Fibroblast of lung (primary cell): ENCODE measurements at regions not wholly inside any gene's neighbourhood (a gene's known extent, or its start where the extent isn't known, plus 50 kb on each side); places are given as distances from the start of the nearest gene placed in this dataset.

ENCODE experiments used
- DNase-seq, 2 donors: peaks; one replicate each; pipeline versions ENCODE4 v3.0.0 to v3.0.0-alpha.2; 2010; ENCODE audit warnings: low read depth in 2 of 2
- H2AFZ ChIP-seq: 2 replicates; pipeline ENCODE4 v1.5.1; 2012; ENCODE audit warnings: low read length, control low read depth, inconsistent platforms
- H3K27ac ChIP-seq: 2 replicates; pipeline ENCODE4 v1.5.1; 2011; ENCODE audit warnings: low read length, control low read depth; ENCODE audit not compliant: insufficient read depth
- H3K27me3 ChIP-seq: 2 replicates; pipeline ENCODE4 v1.5.1; 2011; ENCODE audit warnings: mild to moderate bottlenecking, low read length; ENCODE audit not compliant: control insufficient read depth, insufficient read depth
- H3K36me3 ChIP-seq: 2 replicates; pipeline ENCODE4 v1.5.1; 2011; ENCODE audit warnings: low read length; ENCODE audit not compliant: control insufficient read depth, insufficient read depth
- H3K4me1 ChIP-seq: 2 replicates; pipeline ENCODE4 v1.5.1; 2011; ENCODE audit warnings: low read length; ENCODE audit not compliant: control insufficient read depth, insufficient read depth; ENCODE audit errors: extremely low read depth
- H3K4me2 ChIP-seq: 2 replicates; pipeline ENCODE4 v1.5.1; 2011; ENCODE audit warnings: low read length, control low read depth; ENCODE audit not compliant: insufficient read depth; ENCODE audit errors: extremely low read depth
- H3K4me3 ChIP-seq, 4 experiments: fragments of 200-600 bp in 1 of 4; sonication (generic) in 1 of 4; replicated peaks in 1 of 4; 2 replicates each; pipeline ENCODE4 v1.5.1; 2011 to 2016; ENCODE audit warnings: low read length in 4 of 4, low read depth in 3 of 4, mild to moderate bottlenecking in 3 of 4, control low read depth in 2 of 4, inconsistent platforms in 1 of 4, mixed read lengths in 1 of 4; ENCODE audit not compliant: insufficient read depth in 1 of 4; ENCODE audit errors: control extremely low read depth in 1 of 4
- H3K79me2 ChIP-seq: 2 replicates; pipeline ENCODE4 v1.5.1; 2012; ENCODE audit warnings: mild to moderate bottlenecking, low read length, inconsistent platforms; ENCODE audit not compliant: control insufficient read depth, insufficient read depth
- H3K9ac ChIP-seq: 2 replicates; pipeline ENCODE4 v1.5.1; 2011; ENCODE audit warnings: mild to moderate bottlenecking, low read length, control low read depth; ENCODE audit not compliant: insufficient read depth
- H3K9me3 ChIP-seq: 2 replicates; pipeline ENCODE4 v1.5.1; 2012; ENCODE audit warnings: low read depth, low read length; ENCODE audit not compliant: control insufficient read depth, insufficient read depth
- H4K20me1 ChIP-seq: 2 replicates; pipeline ENCODE4 v1.5.1; 2011; ENCODE audit warnings: low read length; ENCODE audit not compliant: control insufficient read depth, insufficient read depth; ENCODE audit errors: extremely low read depth
- CTCF ChIP-seq, 2 donors: IDR thresholded peaks in 1 of 2; conservative IDR thresholded peaks in 1 of 2; 1 replicate in 1 of 2; 2 replicates in 1 of 2; pipeline ENCODE4 v1.5.1; 2011 to 2012; ENCODE audit warnings: low read length in 2 of 2, control low read depth in 1 of 2, inconsistent platforms in 1 of 2, low read depth in 1 of 2, mild to moderate bottlenecking in 1 of 2
- EZH2 ChIP-seq: IDR thresholded peaks from 2 replicates; pipeline ENCODE4 v1.5.1; 2012; ENCODE audit warnings: low read length, control low read depth, mild to moderate bottlenecking; ENCODE audit errors: missing control alignments

GRCh38 chr5:58348996-58349728 lies 110.7 kb downstream of the PLK2 start:
- Histone ChIP-seq H3K36me3 (no peaks in the 10 kb centered on the region), H3K79me2 (no peaks in the 10 kb centered on the region), H3K27me3 (no peaks in the 10 kb centered on the region), H4K20me1 (no peaks in the 10 kb centered on the region), H2AFZ (no peak overlapping the region), H3K27ac (no peak overlapping the region), H3K4me1 (no peaks in the 10 kb centered on the region), H3K9me3 (no peaks in the 10 kb centered on the region), H3K4me2 (no peak overlapping the region), H3K4me3 (no peak overlapping the region), H3K9ac (no peak overlapping the region)
- TF ChIP-seq CTCF (conservative IDR thresholded peaks at IDR 0.05 in 1 of 2, IDR thresholded peaks at IDR 0.05 in 1 of 2; ENCODE audit: low read depth in 1 of 2, low read length in 2 of 2) (no peak), EZH2 (no peak)
- DNase-seq, result no peak

DNA sequence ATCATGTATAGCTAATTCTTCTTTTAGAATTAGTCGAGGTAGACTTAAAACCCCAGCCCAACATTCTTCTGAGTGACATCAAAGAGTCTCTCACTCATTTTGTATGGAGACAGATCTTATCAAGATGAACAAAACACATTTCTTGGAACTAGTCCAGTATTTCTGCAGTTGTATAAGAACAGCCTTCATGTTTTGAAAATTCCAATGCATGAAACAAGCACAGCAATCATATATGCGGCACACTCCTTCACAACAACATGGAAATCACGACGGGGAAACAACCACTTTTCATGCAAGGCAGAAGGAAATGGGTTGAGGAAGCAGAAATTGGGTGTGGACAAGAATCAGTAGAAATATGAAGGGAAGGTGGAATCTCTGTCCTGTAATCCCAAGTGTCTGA lies 113.8 kb downstream of the PLK2 start:
- no peaks in the 10 kb centered on the region for H3K36me3 ChIP-seq
- no peak overlapping the region for H3K4me3 ChIP-seq
- no peak overlapping the region for H3K9ac ChIP-seq
- no peaks in the 10 kb centered on the region for H3K4me1 ChIP-seq
- no peaks in the 10 kb centered on the region for H3K79me2 ChIP-seq
- H3K9me3 ChIP-seq, result no peaks in the 10 kb centered on the region
- H2AFZ ChIP-seq, result no peak overlapping the region
- H3K4me2 ChIP-seq, result no peak overlapping the region
- TF ChIP-seq EZH2 (no peak), CTCF (conservative IDR thresholded peaks at IDR 0.05 in 1 of 2, IDR thresholded peaks at IDR 0.05 in 1 of 2; ENCODE audit: low read depth in 1 of 2, low read length in 2 of 2) (no peak)
- no peak for DNase-seq
- no peaks in the 10 kb centered on the region for H4K20me1 ChIP-seq
- no peaks in the 10 kb centered on the region for H3K27me3 ChIP-seq
- no peak overlapping the region for H3K27ac ChIP-seq

GRCh38 chr5:58341476-58341875 lies 118.4 kb downstream of the PLK2 start:
- Histone ChIP-seq H3K27me3 (no peaks in the 10 kb centered on the region), H3K79me2 (no peaks in the 10 kb centered on the region), H2AFZ (no peak overlapping the region), H3K27ac (no peak overlapping the region), H3K9me3 (no peaks in the 10 kb centered on the region), H3K9ac (no peak overlapping the region), H4K20me1 (no peaks in the 10 kb centered on the region), H3K4me1 (no peaks in the 10 kb centered on the region), H3K4me2 (no peak overlapping the region), H3K4me3 (no peak overlapping the region), H3K36me3 (no peaks in the 10 kb centered on the region)
- TF ChIP-seq CTCF (conservative IDR thresholded peaks at IDR 0.05 in 1 of 2, IDR thresholded peaks at IDR 0.05 in 1 of 2; ENCODE audit: low read depth in 1 of 2, low read length in 2 of 2) (no peak), EZH2 (no peak)
- DNase-seq, result no peak
